ENCODE measurements at regions not wholly inside any gene's neighbourhood (a gene's known extent, or its start where the extent isn't known, plus 50 kb on each side); places are given as distances from the start of the nearest gene placed in this dataset.
"Not testable (repeated sequence)": the region's sequence is repeated elsewhere in the genome, so short reads cannot be mapped to it uniquely, and the experiment has no call there.

GRCh38 chr16:21521390-21522143 lies 77.8 kb upstream of the METTL9 start:
- DNase-seq (ENCODE audit: low read depth); H3K4me3 ChIP-seq (ENCODE audit: low read depth, low read length); H3K36me3 ChIP-seq (ENCODE audit: control insufficient read depth, insufficient read depth, low read length): not testable (repeated sequence)
- H3K27me3 ChIP-seq (ENCODE audit: control insufficient read depth, insufficient read depth, low read length), result peaks cover 13% of the 10 kb centered on the region
- TF ChIP-seq CTCF (IDR thresholded peaks at IDR 0.05; ENCODE audit: insufficient read depth, low read length, poor library complexity, severe bottlenecking), result peak; percentile 27

- not testable (repeated sequence) for H3K4me3 ChIP-seq (ENCODE audit: low read depth, low read length); H3K36me3 ChIP-seq (ENCODE audit: control insufficient read depth, insufficient read depth, low read length); DNase-seq (ENCODE audit: low read depth)
- H3K27me3 ChIP-seq (ENCODE audit: control insufficient read depth, insufficient read depth, low read length), result peaks cover 15% of the 10 kb centered on the region
These were observed 76.5 kb upstream of the METTL9 start for GRCh38 chr16:21522846-21523245.

GRCh38 chr16:21523411-21524067 lies 75.8 kb upstream of the METTL9 start:
- Histone ChIP-seq H3K27me3 (ENCODE audit: control insufficient read depth, insufficient read depth, low read length) (peaks cover 18% of the 10 kb centered on the region), H3K36me3 (ENCODE audit: control insufficient read depth, insufficient read depth, low read length) (no peaks in the 10 kb centered on the region), H3K4me3 (ENCODE audit: low read depth, low read length) (no peak overlapping the region)
- DNase-seq (ENCODE audit: low read depth), result no peak
- no peak for TF ChIP-seq CTCF (IDR thresholded peaks at IDR 0.05; ENCODE audit: insufficient read depth, low read length, poor library complexity, severe bottlenecking)

- peaks cover 18% of the 10 kb centered on the region for H3K27me3 ChIP-seq (ENCODE audit: control insufficient read depth, insufficient read depth, low read length)
- no peaks in the 10 kb centered on the region for H3K36me3 ChIP-seq (ENCODE audit: control insufficient read depth, insufficient read depth, low read length)
- TF ChIP-seq CTCF (IDR thresholded peaks at IDR 0.05; ENCODE audit: insufficient read depth, low read length, poor library complexity, severe bottlenecking), result no peak
- H3K4me3 ChIP-seq (ENCODE audit: low read depth, low read length), result no peak overlapping the region
- no peak for DNase-seq (ENCODE audit: low read depth)
These were observed 75.2 kb upstream of the METTL9 start for GRCh38 chr16:21524068-21524751.

- H3K36me3 ChIP-seq (ENCODE audit: control insufficient read depth, insufficient read depth, low read length); DNase-seq (ENCODE audit: low read depth); H3K4me3 ChIP-seq (ENCODE audit: low read depth, low read length): not testable (repeated sequence)
- peaks cover 18% of the 10 kb centered on the region for H3K27me3 ChIP-seq (ENCODE audit: control insufficient read depth, insufficient read depth, low read length)
These were observed 74.7 kb upstream of the METTL9 start for GRCh38 chr16:21524752-21525028.

- H3K36me3 ChIP-seq (ENCODE audit: control insufficient read depth, insufficient read depth, low read length); H3K4me3 ChIP-seq (ENCODE audit: low read depth, low read length); DNase-seq (ENCODE audit: low read depth): not testable (repeated sequence)
- H3K27me3 ChIP-seq (ENCODE audit: control insufficient read depth, insufficient read depth, low read length), result peaks cover 18% of the 10 kb centered on the region
These were observed 74.1 kb upstream of the METTL9 start for GRCh38 chr16:21525029-21525895.

- peaks cover 18% of the 10 kb centered on the region for H3K27me3 ChIP-seq (ENCODE audit: control insufficient read depth, insufficient read depth, low read length)
- DNase-seq (ENCODE audit: low read depth); H3K36me3 ChIP-seq (ENCODE audit: control insufficient read depth, insufficient read depth, low read length); H3K4me3 ChIP-seq (ENCODE audit: low read depth, low read length): not testable (repeated sequence)
These were observed 73.1 kb upstream of the METTL9 start for GRCh38 chr16:21525956-21526922.

Measured in kidney epithelial cell (primary cell).